Transverse colon (tissue), 4 donors: ENCODE measurements at regions not wholly inside any gene's neighbourhood (a gene's known extent, or its start where the extent isn't known, plus 50 kb on each side); places are given as distances from the start of the nearest gene placed in this dataset.

ENCODE experiments used
- DNase-seq: peaks from one replicate; pipeline ENCODE4 v3.0.0-alpha.2; 2019
- H3K27ac ChIP-seq, 4 donors: fragments of 200-600 bp; sonication (generic); 2 replicates each; pipeline ENCODE4 v1.5.1; 2016 to 2018; ENCODE audit warnings: inconsistent platforms in 4 of 4
- H3K27me3 ChIP-seq: fragments of 200-600 bp; sonication (generic); 2 replicates; pipeline ENCODE4 v1.5.1; 2017; ENCODE audit warnings: inconsistent platforms
- H3K36me3 ChIP-seq, 4 donors: fragments of 200-600 bp; sonication (generic); 2 replicates each; pipeline ENCODE4 v1.5.1; 2017 to 2019; ENCODE audit warnings: inconsistent platforms in 4 of 4
- H3K4me1 ChIP-seq, 4 donors: fragments of 200-600 bp; sonication (generic); 2 replicates each; pipeline ENCODE4 v1.5.1; 2017 to 2020; ENCODE audit warnings: inconsistent platforms in 4 of 4
- H3K4me3 ChIP-seq, 4 donors: fragments of 200-600 bp; sonication (generic); 1 replicate in 1 of 4; 2 replicates in 3 of 4; pipeline versions ENCODE4 v1.5.1 to v1.6.1; 2017 to 2019; ENCODE audit warnings: inconsistent platforms in 4 of 4
- H3K9me3 ChIP-seq, 2 donors: fragments of 200-600 bp; sonication (generic); 2 replicates each; pipeline ENCODE4 v1.5.1; 2017 to 2019; ENCODE audit warnings: inconsistent platforms in 2 of 2
- EP300 ChIP-seq: sonication (generic); formaldehyde crosslinking; IDR thresholded peaks from one replicate; pipeline ENCODE4 v1.6.1; 2017; ENCODE audit warnings: antibody characterized with exemption, low read depth
- POLR2A ChIP-seq: fragments of 450-650 bp; IDR thresholded peaks from one replicate; pipeline ENCODE4 v1.6.1; 2016; ENCODE audit warnings: antibody characterized with exemption, mild to moderate bottlenecking, moderate library complexity
- POLR2AphosphoS5 ChIP-seq, 3 donors: sonication (generic); formaldehyde crosslinking; IDR thresholded peaks; one replicate each; pipeline ENCODE4 v1.6.1; 2016; ENCODE audit warnings: antibody characterized with exemption in 3 of 3
- WGBS, 2 donors: methylation state at CpG; one replicate each; pipeline ENCODE4 v1.1.5; 2018; ENCODE audit warnings: low coverage in 1 of 2; 5-methylcytosine and 5-hydroxymethylcytosine counted together
- in situ Hi-C, 4 donors: fragments of 200-750 bp; cut with MboI; loops; one replicate each; pipeline versions ENCODE4 v1.15.0 to v1.15.1; 2017; ENCODE audit warnings: low sequenced_read_pairs in 3 of 4, low pct_ligation_motif_present in 1 of 4, low pct_unique_long_range_greater_than_20kb in 1 of 4
- intact Hi-C: fragments of 100-400 bp; cut with DNase I; formaldehyde crosslinking; loops from one replicate; pipeline ENCODE4 v1.15.1; 2023; ENCODE audit warnings: low total_unique reads
- TF ChIP-seq, protein P1 (sequence below), 5 experiments: fragments of 200-600 bp in 3 of 5; fragments of 450-650 bp in 2 of 5; sonication (generic) in 3 of 5; IDR thresholded peaks; 1 replicate in 2 of 5; 2 replicates in 3 of 5; pipeline ENCODE4 v1.5.1; 2016 to 2017; ENCODE audit warnings: antibody characterized with exemption in 5 of 5, inconsistent platforms in 3 of 5, mild to moderate bottlenecking in 2 of 5, moderate library complexity in 1 of 5

DNA sequence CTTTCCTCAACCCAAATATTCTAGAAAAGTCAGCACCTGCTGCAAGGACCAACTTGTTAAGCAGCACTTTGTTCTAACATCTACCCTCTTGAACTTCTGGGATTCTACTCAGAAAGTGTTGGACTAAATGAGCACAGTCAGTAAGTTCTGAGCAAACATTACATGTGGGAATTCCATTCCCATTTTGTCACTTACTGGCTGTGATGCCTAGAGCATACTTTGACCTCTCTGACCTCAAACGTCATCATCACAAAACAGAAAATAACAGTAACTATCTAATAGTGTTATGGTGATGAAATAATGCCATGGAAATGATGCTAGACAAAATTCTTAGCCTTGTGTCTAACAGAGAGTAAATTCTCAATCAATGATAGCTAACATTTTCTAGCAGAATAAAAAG is 829.4 kb downstream of the EPHA7 start:
- no peaks in the 10 kb centered on the region for H3K27me3 ChIP-seq
- H3K9me3 ChIP-seq: no peaks in the 10 kb centered on the region
- no peak overlapping the region for H3K4me3 ChIP-seq
- no peaks in the 10 kb centered on the region for H3K4me1 ChIP-seq
- DNase-seq: no peak
- intact Hi-C loops: no loop called here
- in situ Hi-C loops: no loop called here
- TF ChIP-seq EP300: no peak
- TF ChIP-seq POLR2AphosphoS5 (IDR thresholded peaks at IDR 0.05): no peak
- TF ChIP-seq, protein P1, sequence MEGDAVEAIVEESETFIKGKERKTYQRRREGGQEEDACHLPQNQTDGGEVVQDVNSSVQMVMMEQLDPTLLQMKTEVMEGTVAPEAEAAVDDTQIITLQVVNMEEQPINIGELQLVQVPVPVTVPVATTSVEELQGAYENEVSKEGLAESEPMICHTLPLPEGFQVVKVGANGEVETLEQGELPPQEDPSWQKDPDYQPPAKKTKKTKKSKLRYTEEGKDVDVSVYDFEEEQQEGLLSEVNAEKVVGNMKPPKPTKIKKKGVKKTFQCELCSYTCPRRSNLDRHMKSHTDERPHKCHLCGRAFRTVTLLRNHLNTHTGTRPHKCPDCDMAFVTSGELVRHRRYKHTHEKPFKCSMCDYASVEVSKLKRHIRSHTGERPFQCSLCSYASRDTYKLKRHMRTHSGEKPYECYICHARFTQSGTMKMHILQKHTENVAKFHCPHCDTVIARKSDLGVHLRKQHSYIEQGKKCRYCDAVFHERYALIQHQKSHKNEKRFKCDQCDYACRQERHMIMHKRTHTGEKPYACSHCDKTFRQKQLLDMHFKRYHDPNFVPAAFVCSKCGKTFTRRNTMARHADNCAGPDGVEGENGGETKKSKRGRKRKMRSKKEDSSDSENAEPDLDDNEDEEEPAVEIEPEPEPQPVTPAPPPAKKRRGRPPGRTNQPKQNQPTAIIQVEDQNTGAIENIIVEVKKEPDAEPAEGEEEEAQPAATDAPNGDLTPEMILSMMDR (IDR thresholded peaks at IDR 0.05): no peak
- TF ChIP-seq POLR2A: no peak
- 29 to 36% methylated on average over 1 of the region's 1 CpG for WGBS, 2 donors
- H3K36me3 ChIP-seq: no peaks in the 10 kb centered on the region
- H3K27ac ChIP-seq: no peak overlapping the region

DNA sequence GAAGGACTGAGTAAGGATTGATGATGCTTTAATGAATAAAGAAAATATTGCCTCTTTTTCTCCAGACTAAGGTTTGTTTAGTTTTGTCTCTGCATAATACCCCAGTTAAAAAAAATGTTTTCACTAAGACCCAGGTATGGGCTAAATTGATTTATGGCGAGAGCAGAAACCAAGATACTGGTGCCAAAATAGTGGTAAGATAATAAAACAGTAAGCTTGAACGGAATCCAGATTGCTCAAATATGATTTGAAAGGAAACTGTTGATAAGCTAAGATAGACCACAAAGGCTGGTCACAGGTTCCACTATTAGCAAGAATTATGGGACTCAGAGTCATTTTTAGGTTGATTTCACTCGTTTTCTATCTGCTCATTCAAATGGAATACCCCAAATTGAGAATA is 831.2 kb downstream of the EPHA7 start:
- H3K9me3 ChIP-seq: no peaks in the 10 kb centered on the region
- TF ChIP-seq EP300 (no peak), POLR2AphosphoS5 (IDR thresholded peaks at IDR 0.05) (no peak), POLR2A (no peak)
- TF ChIP-seq, protein P1 (IDR thresholded peaks at IDR 0.05): no peak
- in situ Hi-C loops (no loop called here), intact Hi-C loops (no loop called here)
- H3K27me3 ChIP-seq: no peaks in the 10 kb centered on the region
- no peaks in the 10 kb centered on the region for H3K4me1 ChIP-seq
- no peak for DNase-seq
- no peaks in the 10 kb centered on the region for H3K36me3 ChIP-seq
- WGBS, 2 donors: 33% methylated on average over 3 of the region's 3 CpGs
- H3K27ac ChIP-seq: no peak overlapping the region
- no peak overlapping the region for H3K4me3 ChIP-seq

DNA sequence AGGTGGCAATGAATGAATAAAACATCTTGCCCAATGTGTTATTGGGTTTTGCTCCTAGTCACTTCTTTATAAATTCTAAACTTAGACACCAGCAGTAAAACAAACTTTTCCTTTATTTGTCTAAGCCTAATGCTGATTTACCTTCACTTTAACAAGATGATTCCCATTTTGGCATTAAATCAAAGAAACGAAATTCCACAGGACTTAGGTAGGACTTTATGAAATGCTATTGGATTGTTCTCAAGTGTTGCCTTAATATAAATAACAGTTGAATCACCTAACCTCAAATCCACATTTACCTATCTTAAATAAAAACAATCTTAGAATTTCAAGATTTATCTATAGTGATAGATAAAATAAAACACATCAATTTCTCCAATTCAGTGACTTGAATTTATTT is 831.8 kb downstream of the EPHA7 start:
- TF ChIP-seq EP300 (no peak), POLR2A (no peak), POLR2AphosphoS5 (IDR thresholded peaks at IDR 0.05) (no peak)
- TF ChIP-seq, protein P1 (IDR thresholded peaks at IDR 0.05): no peak
- Histone ChIP-seq H3K9me3 (no peaks in the 10 kb centered on the region), H3K4me1 (no peaks in the 10 kb centered on the region), H3K36me3 (no peaks in the 10 kb centered on the region), H3K27me3 (no peaks in the 10 kb centered on the region), H3K4me3 (no peak overlapping the region), H3K27ac (no peak overlapping the region)
- no peak for DNase-seq
- 18 to 29% methylated on average over 1 of the region's 1 CpG for WGBS, 2 donors
- in situ Hi-C loops (no loop called here), intact Hi-C loops (no loop called here)

DNA sequence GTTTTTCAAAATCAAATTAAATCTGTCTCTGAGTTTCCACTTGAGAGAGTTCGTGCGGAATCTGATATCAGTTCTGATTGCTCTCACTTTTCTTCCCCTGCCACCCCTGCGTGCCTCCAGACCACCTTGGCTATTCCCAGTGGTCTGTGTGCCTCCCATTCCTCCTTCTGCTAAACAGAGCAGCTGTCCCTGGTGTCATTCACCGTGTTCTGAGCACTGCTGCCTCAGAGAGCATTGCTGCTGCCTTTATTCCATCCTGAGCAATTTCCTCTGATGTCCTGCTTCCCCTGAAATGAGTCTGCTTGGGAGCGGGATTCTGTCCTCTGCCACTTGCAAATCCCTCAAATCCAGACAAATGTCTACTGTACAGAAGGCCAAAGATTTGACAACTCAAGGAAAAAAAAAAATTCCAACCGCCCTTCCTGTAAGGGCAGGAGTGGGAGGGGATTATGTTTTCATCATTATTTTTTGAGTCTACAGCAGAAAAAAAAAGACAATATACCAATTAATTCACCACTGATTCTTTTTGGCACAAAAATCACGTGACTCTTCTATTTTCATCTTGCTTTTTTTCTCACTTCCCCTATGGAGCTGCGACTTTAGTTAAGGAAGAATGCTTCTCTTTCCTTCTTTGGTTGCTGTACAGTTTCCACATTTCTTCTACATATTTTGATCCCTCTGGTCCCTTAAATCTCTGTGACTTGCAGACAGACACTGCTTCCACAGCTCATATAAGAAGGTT is 833.0 kb downstream of the EPHA7 start:
- intact Hi-C loops: no loop called here
- H3K27ac ChIP-seq: no peak overlapping the region
- no peaks in the 10 kb centered on the region for H3K4me1 ChIP-seq
- TF ChIP-seq POLR2A (no peak), POLR2AphosphoS5 (IDR thresholded peaks at IDR 0.05) (no peak), EP300 (no peak)
- TF ChIP-seq, protein P1 (IDR thresholded peaks at IDR 0.05): no peak
- no peak overlapping the region for H3K4me3 ChIP-seq
- 57 to 71% methylated on average over 8 of the region's 8 CpGs for WGBS, 2 donors
- no peaks in the 10 kb centered on the region for H3K36me3 ChIP-seq
- DNase-seq: no peak
- H3K9me3 ChIP-seq: no peaks in the 10 kb centered on the region
- no peaks in the 10 kb centered on the region for H3K27me3 ChIP-seq
- in situ Hi-C loops: no loop called here
